Lower lobe of right lung (tissue), 2 donors: ENCODE measurements at regions not wholly inside any gene's neighbourhood (a gene's known extent, or its start where the extent isn't known, plus 50 kb on each side); places are given as distances from the start of the nearest gene placed in this dataset.
A peak's percentile ranks its signal among the peaks of the same experiment; 100 is the strongest.

Source experiments
- ATAC-seq, 2 donors: fragments of 200-7000 bp; cut with Tn5 transposase; one replicate each; pipeline ENCODE4 v1.9.1; 2020 to 2022; ENCODE audit warnings: mild to moderate bottlenecking in 2 of 2, moderate library complexity in 2 of 2
- DNase-seq: peaks from one replicate; pipeline ENCODE4 v3.0.0-alpha.2; 2020
- H3K27ac ChIP-seq: fragments of 200-600 bp; one replicate; pipeline ENCODE4 v1.8.0; 2022
- H3K27me3 ChIP-seq: fragments of 200-600 bp; one replicate; pipeline ENCODE4 v1.8.0; 2022; ENCODE audit warnings: low read depth
- H3K36me3 ChIP-seq: fragments of 200-600 bp; one replicate; pipeline ENCODE4 v1.8.0; 2022; ENCODE audit warnings: mild to moderate bottlenecking
- H3K4me1 ChIP-seq: fragments of 200-600 bp; one replicate; pipeline ENCODE4 v1.8.0; 2022
- H3K4me3 ChIP-seq: fragments of 200-600 bp; one replicate; pipeline ENCODE4 v1.8.0; 2022; ENCODE audit warnings: mild to moderate bottlenecking
- H3K9me3 ChIP-seq: fragments of 200-600 bp; one replicate; pipeline ENCODE4 v1.8.0; 2022
- intact Hi-C: fragments of 100-400 bp; cut with DNase I; formaldehyde crosslinking; loops from one replicate; pipeline ENCODE4 v1.11.0; 2022
- TF ChIP-seq, protein P1 (sequence below): fragments of 200-600 bp; IDR thresholded peaks from one replicate; pipeline ENCODE4 v1.8.0; 2022; ENCODE audit warnings: antibody characterized with exemption, mild to moderate bottlenecking
- donor health status: DM: no; HTN: yes; CAD: no; lungs with severe emphysema.

DNA sequence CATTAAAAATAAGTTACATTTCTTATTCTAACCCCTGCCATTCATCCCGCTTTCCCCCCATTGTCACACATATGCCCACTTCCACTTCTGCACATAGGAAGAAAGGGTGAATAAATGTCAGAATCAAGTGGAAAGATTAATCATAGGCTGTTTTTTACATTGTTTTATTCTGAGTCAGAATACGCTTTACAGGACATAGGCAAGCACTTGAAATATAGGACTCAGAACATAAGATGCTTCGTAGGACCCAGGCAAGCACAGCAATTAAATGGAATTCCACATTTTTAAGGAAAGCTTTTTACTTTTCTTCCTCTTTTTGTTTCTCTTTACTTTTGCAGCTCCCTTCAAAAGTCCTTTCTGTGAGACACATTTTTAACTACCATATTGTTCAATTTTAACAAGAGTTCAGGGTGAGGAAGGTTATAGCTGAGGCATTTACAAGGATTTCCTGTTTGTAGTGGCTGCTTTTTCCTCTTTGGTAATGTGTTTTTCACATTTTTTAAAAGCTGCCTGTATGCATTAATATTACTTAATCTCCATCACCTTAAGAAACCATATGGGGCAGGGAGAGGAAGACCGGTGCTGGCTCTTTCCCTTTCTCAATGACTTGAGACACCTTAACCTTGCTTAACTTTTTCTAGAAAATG, 130.0 kb downstream of the TES start:
- ATAC-seq (peak in 1 of 2 donors; percentile 48), DNase-seq (no peak)
- Histone ChIP-seq H3K36me3 (no peaks in the 10 kb centered on the region), H3K27me3 (no peaks in the 10 kb centered on the region), H3K4me3 (no peak overlapping the region), H3K27ac (peak overlapping the region; percentile 4), H3K4me1 (peaks cover 14% of the 10 kb centered on the region), H3K9me3 (no peaks in the 10 kb centered on the region)
- intact Hi-C loops, result no loop called here
- TF ChIP-seq, protein P1, sequence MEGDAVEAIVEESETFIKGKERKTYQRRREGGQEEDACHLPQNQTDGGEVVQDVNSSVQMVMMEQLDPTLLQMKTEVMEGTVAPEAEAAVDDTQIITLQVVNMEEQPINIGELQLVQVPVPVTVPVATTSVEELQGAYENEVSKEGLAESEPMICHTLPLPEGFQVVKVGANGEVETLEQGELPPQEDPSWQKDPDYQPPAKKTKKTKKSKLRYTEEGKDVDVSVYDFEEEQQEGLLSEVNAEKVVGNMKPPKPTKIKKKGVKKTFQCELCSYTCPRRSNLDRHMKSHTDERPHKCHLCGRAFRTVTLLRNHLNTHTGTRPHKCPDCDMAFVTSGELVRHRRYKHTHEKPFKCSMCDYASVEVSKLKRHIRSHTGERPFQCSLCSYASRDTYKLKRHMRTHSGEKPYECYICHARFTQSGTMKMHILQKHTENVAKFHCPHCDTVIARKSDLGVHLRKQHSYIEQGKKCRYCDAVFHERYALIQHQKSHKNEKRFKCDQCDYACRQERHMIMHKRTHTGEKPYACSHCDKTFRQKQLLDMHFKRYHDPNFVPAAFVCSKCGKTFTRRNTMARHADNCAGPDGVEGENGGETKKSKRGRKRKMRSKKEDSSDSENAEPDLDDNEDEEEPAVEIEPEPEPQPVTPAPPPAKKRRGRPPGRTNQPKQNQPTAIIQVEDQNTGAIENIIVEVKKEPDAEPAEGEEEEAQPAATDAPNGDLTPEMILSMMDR, result no peak

GRCh38 chr7:116340943-116341907, 130.9 kb downstream of the TES start:
- TF ChIP-seq, protein P1, result peak; percentile 9
- ATAC-seq, result no peak
- no peaks in the 10 kb centered on the region for H3K27me3 ChIP-seq

DNA sequence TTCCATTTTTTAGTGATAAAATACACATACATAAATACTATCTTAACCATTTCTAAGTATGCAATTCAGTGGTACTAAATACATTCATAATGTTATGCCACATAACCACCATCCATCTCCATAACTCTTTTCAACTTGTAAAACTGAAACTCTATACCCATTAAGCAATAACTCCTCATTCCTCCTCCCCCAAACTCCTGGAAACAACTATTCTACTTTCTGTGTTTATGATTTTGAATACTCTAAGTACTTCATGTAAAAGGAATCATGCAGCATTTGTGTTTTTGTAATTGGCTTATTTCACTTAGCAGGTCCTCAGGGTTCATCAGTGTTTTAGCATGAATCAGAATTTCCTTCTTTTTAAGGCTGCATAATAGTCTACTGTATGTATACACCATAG, 131.8 kb downstream of the TES start:
- DNase-seq, result no peak
- TF ChIP-seq, protein P1, result no peak
- Histone ChIP-seq H3K9me3 (no peaks in the 10 kb centered on the region), H3K36me3 (no peaks in the 10 kb centered on the region), H3K27ac (no peak overlapping the region), H3K4me1 (peaks cover 14% of the 10 kb centered on the region), H3K27me3 (no peaks in the 10 kb centered on the region), H3K4me3 (no peak overlapping the region)
- no peak for ATAC-seq
- intact Hi-C loops, result no loop called here

More at GRCh38 chr7:116340943-116341907, 130.9 kb downstream of the TES start:
- Histone ChIP-seq H3K4me3 (no peak overlapping the region), H3K36me3 (no peaks in the 10 kb centered on the region), H3K4me1 (peaks cover 14% of the 10 kb centered on the region), H3K9me3 (no peaks in the 10 kb centered on the region), H3K27ac (no peak overlapping the region)
- DNase-seq, result no peak
- intact Hi-C loops, result no loop called here

DNA sequence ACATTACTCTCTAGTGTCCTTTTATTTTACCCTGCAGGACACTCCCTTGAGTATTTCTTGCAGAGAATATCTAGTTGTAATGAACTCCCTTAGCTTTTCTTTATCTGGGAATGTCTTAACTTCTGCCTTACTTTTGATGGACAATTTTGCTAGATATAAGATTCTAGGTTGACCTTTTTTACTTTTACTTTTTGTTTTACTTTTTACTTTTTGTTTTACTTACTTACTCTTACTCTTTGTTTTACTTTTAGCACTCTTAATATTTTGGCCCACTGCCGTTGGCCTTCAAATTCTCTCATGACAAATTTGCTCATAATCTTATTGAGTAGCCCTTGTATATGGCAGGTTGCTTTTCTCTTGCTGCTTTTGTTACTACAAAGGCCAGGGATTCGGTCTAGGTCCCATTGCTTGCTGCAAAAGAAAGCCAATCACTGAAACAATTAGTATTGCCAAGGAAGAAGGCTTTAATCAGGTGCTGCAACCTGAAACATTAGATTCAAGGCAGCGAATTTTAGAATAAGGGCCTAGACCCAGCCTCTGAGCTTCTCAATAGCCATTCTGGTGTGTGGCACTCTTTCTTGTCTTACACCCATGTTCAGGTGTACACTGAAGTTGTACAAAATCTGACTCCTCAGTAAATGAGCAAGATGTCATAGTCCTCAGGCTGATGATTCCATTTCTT, 137.0 kb downstream of the TES start:
- Histone ChIP-seq H3K27me3 (no peaks in the 10 kb centered on the region), H3K36me3 (no peaks in the 10 kb centered on the region), H3K4me1 (no peaks in the 10 kb centered on the region), H3K27ac (no peak overlapping the region), H3K9me3 (no peaks in the 10 kb centered on the region), H3K4me3 (no peak overlapping the region)
- intact Hi-C loops, result no loop called here
- ATAC-seq (no peak), DNase-seq (no peak)
- TF ChIP-seq, protein P1, result no peak

DNA sequence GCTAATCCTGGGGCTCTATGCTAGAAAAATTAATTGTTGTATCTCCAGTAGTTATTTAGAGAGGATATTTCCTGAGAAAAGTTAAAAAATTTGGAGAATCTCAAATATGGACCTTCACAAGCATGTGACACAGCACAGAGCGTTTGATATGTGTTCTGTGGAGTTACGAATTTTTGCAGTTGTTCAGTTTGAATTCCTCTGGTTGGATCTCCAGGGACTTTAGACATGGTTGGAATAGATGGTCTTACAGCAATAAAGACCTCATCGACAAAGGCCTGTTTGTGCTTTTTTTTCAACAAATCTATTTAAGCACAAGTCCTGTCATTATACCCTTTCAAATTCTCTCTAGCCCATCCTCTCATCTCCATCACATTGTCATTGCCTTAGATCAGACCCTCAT, 138.0 kb downstream of the TES start:
- H3K36me3 ChIP-seq, result no peaks in the 10 kb centered on the region
- H3K27ac ChIP-seq, result no peak overlapping the region
- TF ChIP-seq, protein P1, result no peak
- H3K27me3 ChIP-seq, result no peaks in the 10 kb centered on the region
- no peak for ATAC-seq
- DNase-seq, result no peak
- H3K4me1 ChIP-seq, result peaks cover 2% of the 10 kb centered on the region
- no peaks in the 10 kb centered on the region for H3K9me3 ChIP-seq
- intact Hi-C loops, result no loop called here
- no peak overlapping the region for H3K4me3 ChIP-seq
